ENCODE measurements at regions not wholly inside any gene's neighbourhood (a gene's known extent, or its start where the extent isn't known, plus 50 kb on each side); places are given as distances from the start of the nearest gene placed in this dataset.
"Not testable (repeated sequence)": the region's sequence is repeated elsewhere in the genome, so short reads cannot be mapped to it uniquely, and the experiment has no call there.

- intact Hi-C loops (cut with micrococcal nuclease); DNase-seq (ENCODE audit: low read depth, low spot score); H3K9me2 ChIP-seq (ENCODE audit: insufficient read depth); H3K4me2 ChIP-seq (ENCODE audit: low read length); CTCF ChIA-PET; H3K9me3 ChIP-seq (ENCODE audit: control insufficient read depth in 1 of 2, insufficient read depth in 1 of 2, low read depth in 1 of 2, low read length in 2 of 2); RAD21 ChIA-PET (ENCODE audit: low non-redundant PET in 1 of 2, low total read pairs in 2 of 2, uncharacterized antibody in 2 of 2, unreplicated experiment in 2 of 2); POLR2A ChIA-PET; BruUV-seq (replicated peaks); H3K36me3 ChIP-seq (ENCODE audit: control insufficient read depth in 1 of 2, insufficient read depth in 2 of 2, low read length in 2 of 2); H2AFZ ChIP-seq (ENCODE audit: low read depth, low read length, poor library complexity, severe bottlenecking); H3K27me3 ChIP-seq (ENCODE audit: insufficient read depth, low read length); H3K4me1 ChIP-seq (ENCODE audit: control insufficient read depth in 1 of 2, insufficient read depth in 2 of 2, low read length in 2 of 2); H3K4me3 ChIP-seq (replicated peaks in 1 of 2; ENCODE audit: low read depth in 1 of 2, low read length in 2 of 2); ATAC-seq; H3K79me2 ChIP-seq (ENCODE audit: insufficient read depth, low read length); H4K20me1 ChIP-seq (ENCODE audit: insufficient read depth); H3K27ac ChIP-seq (ENCODE audit: low read depth, low read length); H3K9ac ChIP-seq (ENCODE audit: low read length): not testable (repeated sequence)
These were observed 1226.2 kb downstream of the OTOL1 start for GRCh38 chr3:162722796-162723195.

DNA sequence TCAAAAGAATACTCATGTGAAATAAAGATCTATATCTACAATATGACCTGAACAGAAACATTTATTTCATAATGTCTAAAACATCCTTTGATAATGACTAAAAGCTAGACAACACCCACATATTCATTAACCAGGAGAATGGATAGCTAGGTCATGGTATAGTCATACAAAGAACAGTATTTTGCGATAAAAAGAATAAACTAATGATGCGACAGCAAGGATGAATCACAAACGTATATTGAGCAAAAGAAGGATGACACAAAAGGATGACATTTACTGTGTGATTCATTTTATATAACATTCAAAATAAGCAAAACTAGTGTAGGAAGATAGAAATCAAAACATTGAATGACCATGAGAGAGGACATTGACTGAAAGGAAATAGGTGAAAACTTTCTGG, 1233.1 kb downstream of the OTOL1 start:
- no peak overlapping the region for H3K9ac ChIP-seq (ENCODE audit: low read length)
- no peaks in the 10 kb centered on the region for H3K9me2 ChIP-seq (ENCODE audit: insufficient read depth)
- ChIA-PET RAD21 (ENCODE audit: low non-redundant PET in 1 of 2, low total read pairs in 2 of 2, uncharacterized antibody in 2 of 2, unreplicated experiment in 2 of 2) (no interaction called here), POLR2A (no interaction called here), CTCF (no interaction called here)
- intact Hi-C loops (cut with micrococcal nuclease) = no loop called here
- no peak for ATAC-seq
- H3K36me3 ChIP-seq (ENCODE audit: control insufficient read depth in 1 of 2, insufficient read depth in 2 of 2, low read length in 2 of 2) = no peaks in the 10 kb centered on the region
- H3K27me3 ChIP-seq (ENCODE audit: insufficient read depth, low read length) = no peaks in the 10 kb centered on the region
- H3K4me3 ChIP-seq (replicated peaks in 1 of 2; ENCODE audit: low read depth in 1 of 2, low read length in 2 of 2) = no peak overlapping the region
- no TSS peak for BruUV-seq (replicated peaks)
- no peaks in the 10 kb centered on the region for H3K79me2 ChIP-seq (ENCODE audit: insufficient read depth, low read length)
- H3K4me2 ChIP-seq (ENCODE audit: low read length) = no peak overlapping the region
- TF ChIP-seq POLR2A (IDR thresholded peaks at IDR 0.05; ENCODE audit: borderline replicate concordance, extremely low read depth, insufficient read depth, insufficient read length) (no peak), FOSL1 (IDR thresholded peaks at IDR 0.05; ENCODE audit: low read depth) (no peak), SIN3A (IDR thresholded peaks at IDR 0.05; ENCODE audit: low read depth) (no peak), EZH2phosphoT487 (IDR thresholded peaks at IDR 0.05; ENCODE audit: borderline replicate concordance) (no peak), CBX3 (IDR thresholded peaks at IDR 0.05; ENCODE audit: low read depth) (no peak), REST (IDR thresholded peaks at IDR 0.05; ENCODE audit: low read depth) (no peak), ELF1 (IDR thresholded peaks at IDR 0.05; ENCODE audit: borderline replicate concordance, low read depth) (no peak), CEBPB (IDR thresholded peaks at IDR 0.05; ENCODE audit: low read depth) (no peak), TCF7L2 (IDR thresholded peaks at IDR 0.05; ENCODE audit: borderline replicate concordance, extremely low read depth, insufficient read depth, insufficient read length) (no peak), JUND (IDR thresholded peaks at IDR 0.05) (no peak), EGR1 (IDR thresholded peaks at IDR 0.05; ENCODE audit: low read depth) (no peak)
- TF ChIP-seq, protein P1, sequence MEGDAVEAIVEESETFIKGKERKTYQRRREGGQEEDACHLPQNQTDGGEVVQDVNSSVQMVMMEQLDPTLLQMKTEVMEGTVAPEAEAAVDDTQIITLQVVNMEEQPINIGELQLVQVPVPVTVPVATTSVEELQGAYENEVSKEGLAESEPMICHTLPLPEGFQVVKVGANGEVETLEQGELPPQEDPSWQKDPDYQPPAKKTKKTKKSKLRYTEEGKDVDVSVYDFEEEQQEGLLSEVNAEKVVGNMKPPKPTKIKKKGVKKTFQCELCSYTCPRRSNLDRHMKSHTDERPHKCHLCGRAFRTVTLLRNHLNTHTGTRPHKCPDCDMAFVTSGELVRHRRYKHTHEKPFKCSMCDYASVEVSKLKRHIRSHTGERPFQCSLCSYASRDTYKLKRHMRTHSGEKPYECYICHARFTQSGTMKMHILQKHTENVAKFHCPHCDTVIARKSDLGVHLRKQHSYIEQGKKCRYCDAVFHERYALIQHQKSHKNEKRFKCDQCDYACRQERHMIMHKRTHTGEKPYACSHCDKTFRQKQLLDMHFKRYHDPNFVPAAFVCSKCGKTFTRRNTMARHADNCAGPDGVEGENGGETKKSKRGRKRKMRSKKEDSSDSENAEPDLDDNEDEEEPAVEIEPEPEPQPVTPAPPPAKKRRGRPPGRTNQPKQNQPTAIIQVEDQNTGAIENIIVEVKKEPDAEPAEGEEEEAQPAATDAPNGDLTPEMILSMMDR (IDR thresholded peaks at IDR 0.05 in 2 of 3, conservative IDR thresholded peaks at IDR 0.05 in 1 of 3; ENCODE audit: borderline replicate concordance in 1 of 3, insufficient read depth in 1 of 3, low read depth in 2 of 3, low read length in 2 of 3) = no peak
- TF ChIP-seq, protein P2, sequence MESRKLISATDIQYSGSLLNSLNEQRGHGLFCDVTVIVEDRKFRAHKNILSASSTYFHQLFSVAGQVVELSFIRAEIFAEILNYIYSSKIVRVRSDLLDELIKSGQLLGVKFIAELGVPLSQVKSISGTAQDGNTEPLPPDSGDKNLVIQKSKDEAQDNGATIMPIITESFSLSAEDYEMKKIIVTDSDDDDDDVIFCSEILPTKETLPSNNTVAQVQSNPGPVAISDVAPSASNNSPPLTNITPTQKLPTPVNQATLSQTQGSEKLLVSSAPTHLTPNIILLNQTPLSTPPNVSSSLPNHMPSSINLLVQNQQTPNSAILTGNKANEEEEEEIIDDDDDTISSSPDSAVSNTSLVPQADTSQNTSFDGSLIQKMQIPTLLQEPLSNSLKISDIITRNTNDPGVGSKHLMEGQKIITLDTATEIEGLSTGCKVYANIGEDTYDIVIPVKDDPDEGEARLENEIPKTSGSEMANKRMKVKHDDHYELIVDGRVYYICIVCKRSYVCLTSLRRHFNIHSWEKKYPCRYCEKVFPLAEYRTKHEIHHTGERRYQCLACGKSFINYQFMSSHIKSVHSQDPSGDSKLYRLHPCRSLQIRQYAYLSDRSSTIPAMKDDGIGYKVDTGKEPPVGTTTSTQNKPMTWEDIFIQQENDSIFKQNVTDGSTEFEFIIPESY (IDR thresholded peaks at IDR 0.05; ENCODE audit: extremely low read depth, insufficient replicate concordance, low read length) = no peak
- no peak for DNase-seq (ENCODE audit: low read depth, low spot score)
- no peaks in the 10 kb centered on the region for H3K9me3 ChIP-seq (ENCODE audit: control insufficient read depth in 1 of 2, insufficient read depth in 1 of 2, low read depth in 1 of 2, low read length in 2 of 2)
- H4K20me1 ChIP-seq (ENCODE audit: insufficient read depth) = no peaks in the 10 kb centered on the region
- H2AFZ ChIP-seq (ENCODE audit: low read depth, low read length, poor library complexity, severe bottlenecking) = no peak overlapping the region
- no peak overlapping the region for H3K27ac ChIP-seq (ENCODE audit: low read depth, low read length)
- no peaks in the 10 kb centered on the region for H3K4me1 ChIP-seq (ENCODE audit: control insufficient read depth in 1 of 2, insufficient read depth in 2 of 2, low read length in 2 of 2)

Data from HCT116 (cell line).